GM06990 (cell line): ENCODE measurements at regions not wholly inside any gene's neighbourhood (a gene's known extent, or its start where the extent isn't known, plus 50 kb on each side); places are given as distances from the start of the nearest gene placed in this dataset.

Experiments
- DNase-seq: peaks from one replicate; pipeline ENCODE4 v3.0.0-alpha.2; 2011; ENCODE audit not compliant: insufficient read length; ENCODE audit errors: extremely low read depth
- H3K27me3 ChIP-seq: replicated peaks from 2 replicates; pipeline ENCODE4 v1.6.0; 2011; ENCODE audit warnings: low read length; ENCODE audit not compliant: control insufficient read depth, insufficient read depth
- H3K36me3 ChIP-seq: 2 replicates; pipeline ENCODE4 v1.5.1; 2011; ENCODE audit warnings: low read length; ENCODE audit not compliant: control insufficient read depth, insufficient read depth
- H3K4me3 ChIP-seq: replicated peaks from 2 replicates; pipeline ENCODE4 v1.5.1; 2011; ENCODE audit warnings: low read depth, mild to moderate bottlenecking, control low read depth, low read length
- TF ChIP-seq, protein P1 (sequence below): IDR thresholded peaks from 2 replicates; pipeline ENCODE4 v1.5.1; 2011; ENCODE audit warnings: low read length, control low read depth, mild to moderate bottlenecking, inconsistent platforms; ENCODE audit not compliant: insufficient read depth, poor library complexity, severe bottlenecking

GRCh38 chr18:42281851-42282250, 326.8 kb downstream of the PIK3C3 start:
- no peak for DNase-seq
- H3K4me3 ChIP-seq: no peak overlapping the region
- H3K36me3 ChIP-seq: no peaks in the 10 kb centered on the region
- TF ChIP-seq, protein P1, sequence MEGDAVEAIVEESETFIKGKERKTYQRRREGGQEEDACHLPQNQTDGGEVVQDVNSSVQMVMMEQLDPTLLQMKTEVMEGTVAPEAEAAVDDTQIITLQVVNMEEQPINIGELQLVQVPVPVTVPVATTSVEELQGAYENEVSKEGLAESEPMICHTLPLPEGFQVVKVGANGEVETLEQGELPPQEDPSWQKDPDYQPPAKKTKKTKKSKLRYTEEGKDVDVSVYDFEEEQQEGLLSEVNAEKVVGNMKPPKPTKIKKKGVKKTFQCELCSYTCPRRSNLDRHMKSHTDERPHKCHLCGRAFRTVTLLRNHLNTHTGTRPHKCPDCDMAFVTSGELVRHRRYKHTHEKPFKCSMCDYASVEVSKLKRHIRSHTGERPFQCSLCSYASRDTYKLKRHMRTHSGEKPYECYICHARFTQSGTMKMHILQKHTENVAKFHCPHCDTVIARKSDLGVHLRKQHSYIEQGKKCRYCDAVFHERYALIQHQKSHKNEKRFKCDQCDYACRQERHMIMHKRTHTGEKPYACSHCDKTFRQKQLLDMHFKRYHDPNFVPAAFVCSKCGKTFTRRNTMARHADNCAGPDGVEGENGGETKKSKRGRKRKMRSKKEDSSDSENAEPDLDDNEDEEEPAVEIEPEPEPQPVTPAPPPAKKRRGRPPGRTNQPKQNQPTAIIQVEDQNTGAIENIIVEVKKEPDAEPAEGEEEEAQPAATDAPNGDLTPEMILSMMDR: no peak
- no peaks in the 10 kb centered on the region for H3K27me3 ChIP-seq

GRCh38 chr18:42287047-42287446, 332.0 kb downstream of the PIK3C3 start:
- Histone ChIP-seq H3K36me3 (no peaks in the 10 kb centered on the region), H3K4me3 (no peak overlapping the region), H3K27me3 (no peaks in the 10 kb centered on the region)
- DNase-seq: no peak
- TF ChIP-seq, protein P1: no peak

- DNase-seq: no peak
- TF ChIP-seq, protein P1: no peak
- Histone ChIP-seq H3K27me3 (no peaks in the 10 kb centered on the region), H3K4me3 (no peak overlapping the region), H3K36me3 (no peaks in the 10 kb centered on the region)
These were observed 333.1 kb downstream of the PIK3C3 start for GRCh38 chr18:42288129-42288528.

DNA sequence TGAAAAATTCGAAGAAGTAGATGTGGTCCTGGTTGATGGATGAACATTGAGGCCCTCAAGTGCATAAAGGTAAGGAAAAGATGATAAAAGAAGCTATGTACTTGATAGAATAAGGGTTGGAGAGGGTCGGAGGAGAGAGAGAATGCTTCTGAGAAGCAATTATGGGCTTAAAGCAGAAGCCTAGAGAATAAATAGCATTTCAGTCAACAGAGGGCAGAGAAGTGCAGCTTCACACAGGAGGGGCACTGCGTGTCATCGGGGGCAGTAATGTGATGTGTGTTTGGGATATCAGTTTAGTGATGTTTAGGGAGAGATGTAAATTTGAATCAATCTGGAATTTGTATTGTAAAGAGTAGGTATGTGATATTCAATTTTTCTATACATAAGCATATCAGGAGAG, 334.5 kb downstream of the PIK3C3 start:
- DNase-seq: no peak

DNA sequence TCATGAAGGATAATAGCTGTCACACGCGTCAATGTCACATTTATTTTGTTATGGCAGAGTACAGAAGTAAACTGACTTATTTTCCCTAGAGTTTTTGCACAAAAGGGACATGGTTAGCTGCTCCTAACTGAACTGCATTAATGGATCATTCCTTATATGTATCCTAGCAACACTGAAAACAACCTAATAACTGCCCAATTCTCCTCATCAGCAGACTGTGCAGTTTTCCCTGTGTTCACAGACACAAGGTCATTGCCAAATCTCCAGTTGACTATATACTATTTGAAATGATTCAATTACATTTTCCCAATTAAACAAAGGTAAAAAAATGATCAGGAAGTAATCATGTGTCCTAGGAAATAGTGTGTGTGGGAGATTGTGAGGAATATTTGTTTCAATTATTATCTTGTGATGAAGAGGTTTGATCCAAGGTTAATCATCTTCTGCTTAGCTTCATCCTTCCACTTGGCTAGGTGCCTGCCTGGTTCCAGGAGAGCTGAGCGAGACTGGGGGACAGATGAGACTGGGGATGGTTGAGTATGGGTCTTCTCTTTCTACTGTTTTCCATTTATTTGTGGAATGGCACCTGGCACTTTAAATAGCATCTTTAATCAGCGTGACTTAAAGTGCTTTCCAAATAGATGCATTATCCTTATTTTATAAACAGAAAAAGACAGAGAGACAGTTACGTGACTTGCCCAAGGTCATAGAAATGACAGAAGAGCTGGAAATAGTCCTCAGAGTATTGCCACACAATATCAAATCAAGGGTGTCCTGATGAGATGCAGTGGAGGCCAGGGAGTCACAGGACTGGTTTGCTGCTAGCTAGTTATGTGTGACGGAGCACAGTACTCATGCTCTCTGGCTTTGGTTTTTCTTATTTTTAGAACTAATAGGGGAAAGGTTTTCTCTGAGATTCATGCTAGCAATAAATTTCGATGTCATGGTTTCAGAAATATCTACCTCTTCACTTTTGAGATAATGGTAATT, 335.6 kb downstream of the PIK3C3 start:
- TF ChIP-seq, protein P1: no peak
- no peaks in the 10 kb centered on the region for H3K36me3 ChIP-seq
- H3K27me3 ChIP-seq: no peaks in the 10 kb centered on the region
- no peak for DNase-seq
- H3K4me3 ChIP-seq: no peak overlapping the region

More for the DNA sequence above, 334.5 kb downstream of the PIK3C3 start:
- no peaks in the 10 kb centered on the region for H3K36me3 ChIP-seq
- no peaks in the 10 kb centered on the region for H3K27me3 ChIP-seq
- H3K4me3 ChIP-seq: no peak overlapping the region
- TF ChIP-seq, protein P1: no peak
